SK-N-DZ (cell line): ENCODE measurements at regions not wholly inside any gene's neighbourhood (a gene's known extent, or its start where the extent isn't known, plus 50 kb on each side); places are given as distances from the start of the nearest gene placed in this dataset.
A peak's percentile ranks its signal among the peaks of the same experiment; 100 is the strongest.
"Not testable (repeated sequence)": the region's sequence is repeated elsewhere in the genome, so short reads cannot be mapped to it uniquely, and the experiment has no call there.

Source experiments
- DNase-seq: peaks from one replicate; pipeline ENCODE4 v3.0.0-alpha.2; 2015; ENCODE audit warnings: low spot score

GRCh38 chr4:165548702-165549101 is 169.9 kb downstream of the CPE start:
- no peak for DNase-seq

DNA sequence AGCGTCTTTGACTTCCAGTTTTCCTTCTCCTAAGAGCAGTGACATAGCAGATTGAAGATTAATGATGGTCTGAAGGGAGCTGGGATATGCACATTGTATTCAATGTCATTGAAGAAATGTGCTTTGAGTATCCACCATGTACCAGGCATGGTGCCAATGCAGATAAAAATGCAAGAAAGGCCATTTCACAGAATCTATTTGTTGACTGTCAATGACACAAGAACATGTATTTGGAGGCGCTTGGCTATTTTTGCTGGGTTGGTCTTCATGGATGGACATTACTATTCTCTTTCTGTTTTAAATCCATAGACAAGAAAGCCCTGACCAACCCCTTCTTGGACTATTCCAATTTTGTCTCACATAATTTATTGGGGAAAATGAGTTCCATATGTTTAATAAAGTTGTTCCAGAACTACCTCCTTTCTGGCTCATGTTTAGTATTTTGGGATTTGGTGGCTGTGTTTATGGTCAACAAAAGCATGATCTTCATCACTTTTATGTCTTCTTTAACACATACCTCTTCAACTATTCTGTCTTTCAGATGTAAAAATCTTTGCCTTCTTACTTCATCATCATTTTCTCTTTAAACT is 174.5 kb downstream of the CPE start:
- DNase-seq, result no peak

DNA sequence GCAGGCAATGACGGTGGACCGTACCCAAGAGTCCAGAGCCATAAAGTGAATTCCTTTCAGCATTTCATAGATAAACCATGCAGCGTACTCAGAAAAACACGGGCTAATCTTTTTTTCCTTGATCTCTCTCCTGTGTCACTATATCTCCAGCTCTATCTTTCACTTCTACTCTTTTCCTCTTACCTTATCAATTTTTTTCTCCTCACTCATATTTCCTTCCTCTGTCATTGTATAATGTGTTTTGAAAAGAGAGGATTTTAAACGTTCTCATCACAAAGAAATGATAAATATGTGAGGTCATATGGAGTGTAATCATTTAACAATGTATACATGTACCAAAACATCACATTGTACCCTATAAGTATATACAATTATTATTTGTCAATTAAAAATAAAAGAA is 176.5 kb downstream of the CPE start:
- DNase-seq, result no peak

- no peak for DNase-seq
These were observed 177.6 kb downstream of the CPE start for GRCh38 chr4:165556383-165556782.

DNA sequence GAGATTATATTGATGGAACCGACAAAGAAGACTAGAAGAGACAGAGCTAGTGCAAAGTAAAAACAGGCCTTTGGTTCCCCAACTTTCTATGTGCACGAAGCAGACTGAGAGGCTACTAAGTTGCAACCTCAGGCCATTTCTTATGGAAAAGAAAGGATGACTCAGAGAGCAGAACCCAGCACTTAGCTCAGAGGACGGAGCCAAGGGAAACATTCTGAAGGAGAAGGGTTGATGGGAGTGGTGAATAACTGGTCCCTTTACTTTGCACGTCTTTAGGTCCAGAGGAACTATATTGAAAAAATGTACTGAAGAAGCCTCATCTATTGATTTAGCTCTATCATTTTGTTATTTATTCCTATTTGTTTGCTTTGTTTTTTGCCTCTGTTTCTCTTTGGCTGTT is 182.1 kb downstream of the CPE start:
- DNase-seq, result no peak

GRCh38 chr4:165563851-165564250 is 185.0 kb downstream of the CPE start:
- DNase-seq, result no peak

GRCh38 chr4:165569031-165569430 is 190.2 kb downstream of the CPE start:
- DNase-seq, result no peak

GRCh38 chr4:165571476-165571875 is 192.7 kb downstream of the CPE start:
- not testable (repeated sequence) for DNase-seq

- DNase-seq, result no peak
These were observed 201.6 kb downstream of the CPE start for GRCh38 chr4:165580351-165580905.

GRCh38 chr4:165583341-165583740 is 204.5 kb downstream of the CPE start:
- DNase-seq, result no peak

DNA sequence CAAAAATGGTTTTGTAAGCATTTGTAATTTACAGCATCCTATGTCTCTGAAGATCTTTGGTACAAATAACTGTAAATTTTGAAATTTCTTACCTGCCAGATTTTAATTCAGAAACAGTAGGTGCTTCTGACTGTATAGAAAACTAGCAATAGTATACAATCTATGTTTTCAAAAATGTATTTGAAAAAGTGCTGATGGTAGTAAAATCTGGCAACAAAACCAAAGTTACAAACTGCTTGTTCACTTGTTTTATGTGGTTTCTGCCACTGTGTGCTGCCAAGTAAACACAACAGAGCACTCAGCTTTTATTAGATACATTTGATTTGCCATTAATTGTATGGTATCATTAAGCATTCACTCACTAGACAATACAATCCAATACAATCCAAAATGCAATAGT is 206.1 kb downstream of the CPE start:
- no peak for DNase-seq

- no peak for DNase-seq
These were observed 209.9 kb downstream of the CPE start for GRCh38 chr4:165588534-165589315.

DNA sequence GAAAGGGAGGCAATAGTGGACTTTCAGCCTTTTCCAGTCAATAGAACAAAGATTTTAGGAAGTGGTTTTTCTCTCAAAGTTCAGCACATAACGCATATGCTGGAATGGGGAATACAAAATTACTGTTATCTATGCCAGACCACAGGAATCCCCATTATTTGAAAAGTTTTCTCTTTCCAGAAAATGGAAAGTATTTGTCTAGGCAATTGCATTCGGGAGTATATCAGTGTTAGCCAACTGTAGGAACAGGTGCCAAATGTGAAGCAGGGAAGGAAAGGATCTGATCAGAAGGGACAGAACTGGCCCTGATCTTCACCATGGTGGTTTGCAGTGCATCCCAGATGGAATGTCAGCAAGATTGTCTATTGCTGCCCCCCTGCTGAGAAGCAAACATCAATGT is 213.6 kb downstream of the CPE start:
- DNase-seq, result no peak

- DNase-seq, result no peak
These were observed 219.0 kb downstream of the CPE start for GRCh38 chr4:165597581-165598480.

GRCh38 chr4:165600959-165601683 is 222.3 kb downstream of the CPE start:
- DNase-seq, result peak; percentile 57

DNA sequence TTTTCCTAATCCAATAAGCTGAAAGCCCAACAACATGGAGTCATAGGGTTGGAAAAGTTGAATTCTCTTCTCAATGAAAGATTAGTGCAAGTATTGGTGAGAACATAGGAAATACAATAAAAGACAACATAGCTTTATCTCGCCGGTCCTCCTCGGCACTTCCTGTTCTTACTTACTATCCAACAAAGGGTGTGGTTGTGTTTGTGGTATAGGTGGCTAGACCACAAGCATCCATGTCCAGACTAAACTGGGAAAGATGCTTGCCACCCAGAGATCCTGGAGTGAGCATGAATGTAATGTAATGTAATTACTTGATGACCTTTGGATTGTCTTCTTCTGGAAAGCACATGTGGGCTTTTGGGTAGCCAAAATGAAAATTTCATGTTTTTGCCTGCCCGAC is 223.8 kb downstream of the CPE start:
- no peak for DNase-seq

- DNase-seq, result no peak
These were observed 225.4 kb downstream of the CPE start for GRCh38 chr4:165604181-165604580.

GRCh38 chr4:165605811-165606210 is 227.0 kb downstream of the CPE start:
- DNase-seq, result no peak

- DNase-seq, result no peak
These were observed 227.8 kb downstream of the CPE start for GRCh38 chr4:165606465-165607205.

DNA sequence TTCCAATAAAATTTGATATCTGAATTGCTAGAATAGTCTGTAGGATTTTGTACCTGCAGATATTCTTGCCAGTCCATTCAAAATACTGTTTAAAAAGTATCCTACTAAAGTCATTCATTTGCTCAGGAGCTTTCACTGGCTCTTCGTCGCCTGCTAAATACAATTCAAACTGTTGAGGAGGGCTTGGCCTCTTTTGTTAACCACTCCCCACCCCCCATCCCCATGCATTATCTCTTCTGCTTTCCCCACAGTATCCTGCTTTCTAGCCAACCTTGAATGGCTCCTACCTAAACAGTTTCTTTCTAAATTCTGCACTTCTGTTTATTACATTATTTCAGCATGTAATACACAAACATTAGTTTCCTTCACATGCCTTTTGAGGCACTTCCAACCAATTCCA is 230.8 kb downstream of the CPE start:
- no peak for DNase-seq
